HG02763 (cell line): ENCODE measurements at regions not wholly inside any gene's neighbourhood (a gene's known extent, or its start where the extent isn't known, plus 50 kb on each side); places are given as distances from the start of the nearest gene placed in this dataset.

Source experiments
- ATAC-seq: cut with Tn5 transposase; IDR thresholded peaks from one replicate; pipeline ENCODE4 v1.9.1; 2021; ENCODE audit warnings: mild to moderate bottlenecking, moderate library complexity; ENCODE audit not compliant: unreplicated experiment

- ATAC-seq = no peak
These were observed 192.2 kb upstream of the LMNTD1 start for GRCh38 chr12:25745281-25745680.

GRCh38 chr12:25746131-25746530 is 193.0 kb upstream of the LMNTD1 start:
- ATAC-seq = no peak

- no peak for ATAC-seq
These were observed 199.7 kb upstream of the LMNTD1 start for GRCh38 chr12:25752710-25753309.

- ATAC-seq = no peak
These were observed 202.3 kb upstream of the LMNTD1 start for GRCh38 chr12:25755136-25755970.

DNA sequence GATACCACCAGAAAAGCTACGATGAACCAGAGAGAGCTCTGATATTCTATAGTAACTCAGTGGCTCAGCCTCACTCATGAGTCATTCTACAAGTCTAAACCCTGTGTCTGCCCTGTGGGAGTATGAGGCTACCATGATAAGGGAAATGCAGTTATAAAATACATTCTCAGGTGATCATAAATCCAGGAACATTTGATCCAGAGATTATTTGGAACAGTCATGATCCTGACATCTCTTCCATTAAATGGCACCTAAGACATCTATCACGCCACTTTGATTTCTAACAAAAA is 202.6 kb upstream of the RASSF8 start:
- no peak for ATAC-seq

- ATAC-seq = no peak
These were observed 201.3 kb upstream of the RASSF8 start for GRCh38 chr12:25757037-25757665.

- no peak for ATAC-seq
These were observed 198.7 kb upstream of the RASSF8 start for GRCh38 chr12:25759752-25760151.

DNA sequence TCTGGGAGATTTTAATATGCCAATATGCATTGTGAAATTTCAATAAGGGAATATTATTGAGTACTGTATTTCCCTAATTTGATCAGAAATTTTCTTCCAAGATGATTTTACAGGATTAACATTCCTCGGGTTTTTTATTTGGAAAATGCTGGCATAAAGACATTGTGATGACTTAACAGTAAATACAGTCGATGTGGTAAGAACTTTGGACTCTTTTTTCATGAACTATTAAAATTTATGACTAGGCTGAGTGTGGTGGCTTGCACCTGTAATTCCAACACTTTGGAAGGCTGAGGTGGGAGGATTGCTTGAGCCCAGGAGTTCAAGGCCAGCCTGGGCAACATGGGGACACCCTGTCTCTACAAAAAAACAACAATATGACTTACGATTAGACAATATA is 197.1 kb upstream of the RASSF8 start:
- no peak for ATAC-seq

DNA sequence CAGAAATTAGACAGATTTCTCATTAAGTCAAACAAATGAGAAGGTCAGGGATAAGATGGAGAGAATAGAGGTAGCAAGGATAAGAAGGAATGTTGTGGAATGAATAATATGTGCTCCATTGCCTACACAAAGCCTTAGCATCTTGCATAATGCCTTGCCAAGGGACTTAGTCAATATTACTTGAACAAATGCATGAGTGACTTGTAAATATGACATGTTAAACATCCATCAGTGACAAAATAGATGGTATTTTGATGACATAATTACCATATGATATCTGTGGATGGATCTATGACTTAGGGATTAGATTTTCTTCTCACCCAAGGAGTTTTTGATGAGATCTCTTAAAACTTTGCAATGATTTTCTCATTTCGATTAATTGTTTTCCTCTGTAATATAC is 194.1 kb upstream of the RASSF8 start:
- ATAC-seq = no peak

- no peak for ATAC-seq
These were observed 193.6 kb upstream of the RASSF8 start for GRCh38 chr12:25764892-25765291.

DNA sequence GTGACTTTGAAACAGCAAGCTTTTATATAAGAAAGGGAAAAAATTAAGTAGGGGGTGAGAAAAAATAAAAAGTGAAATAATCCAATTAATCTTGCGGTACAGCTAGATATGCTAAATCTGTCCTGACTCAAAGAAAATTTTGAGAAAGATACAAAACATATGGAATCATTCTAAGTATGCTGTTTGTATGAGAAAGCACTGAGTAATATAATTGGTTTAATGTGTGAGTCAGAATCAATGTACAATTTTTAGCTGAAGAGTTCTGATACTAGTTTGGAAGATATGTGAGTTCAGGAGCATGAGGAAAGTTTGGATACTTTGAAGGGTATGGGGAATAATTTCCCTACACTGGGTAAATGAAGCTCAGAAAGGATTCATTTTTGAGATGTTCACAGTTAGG is 190.9 kb upstream of the RASSF8 start:
- no peak for ATAC-seq

DNA sequence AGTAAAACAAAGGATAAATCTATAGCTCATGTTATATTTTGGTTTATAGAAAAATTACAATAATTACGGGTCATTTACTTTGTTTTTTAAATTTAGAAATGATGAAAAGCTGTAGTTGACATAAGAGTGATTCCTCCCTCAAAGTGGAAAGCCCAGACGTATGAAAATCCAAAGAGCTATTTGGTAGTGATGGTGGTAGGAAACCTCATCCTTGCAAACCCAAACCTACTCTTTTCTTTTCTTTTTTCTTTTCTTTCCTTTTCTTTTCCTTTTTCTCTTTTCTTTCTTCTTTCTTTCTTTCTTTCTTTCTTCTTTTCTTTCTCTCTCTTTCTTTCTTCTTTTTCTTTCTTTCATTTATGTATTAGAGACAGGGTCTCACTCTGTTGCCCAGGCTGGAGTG is 190.3 kb upstream of the RASSF8 start:
- no peak for ATAC-seq

DNA sequence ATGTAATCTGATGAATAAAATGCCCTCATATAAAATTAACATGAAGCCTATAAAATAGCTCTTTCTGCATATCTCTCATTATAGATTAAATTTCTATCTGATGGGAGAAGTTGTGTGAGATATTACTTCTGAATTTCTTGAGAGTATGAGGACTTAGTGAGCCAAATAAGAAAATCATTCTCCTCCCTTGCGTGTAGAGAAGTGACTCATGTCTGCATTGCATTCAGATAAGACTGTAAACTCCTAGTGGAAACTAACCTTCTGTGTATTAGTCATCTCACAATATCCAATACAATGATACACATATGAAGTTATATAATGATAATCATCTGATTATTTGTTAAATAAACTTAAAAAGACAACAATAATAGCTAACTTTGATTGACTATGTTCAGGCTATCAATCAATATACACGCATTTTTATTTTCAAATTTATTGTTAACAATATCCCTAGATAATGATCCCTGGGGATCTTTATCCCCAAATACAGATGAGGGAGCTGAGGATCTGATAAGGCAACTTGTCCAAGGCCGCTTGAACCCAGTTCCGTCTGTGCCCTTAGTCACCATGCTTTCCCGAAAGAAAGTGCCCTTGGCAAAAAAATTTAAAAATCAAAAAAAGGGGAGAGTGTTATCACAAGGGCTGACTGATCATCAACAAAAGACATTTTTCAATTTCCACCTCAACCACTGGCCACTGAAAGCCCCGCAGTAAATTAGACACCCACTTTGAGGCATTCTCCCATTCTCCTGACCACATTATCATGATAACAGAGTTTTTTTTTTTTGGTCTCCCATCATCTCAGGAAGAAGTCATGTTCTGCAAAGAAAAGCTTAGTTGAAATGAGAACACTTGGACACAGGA is 189.2 kb upstream of the RASSF8 start:
- no peak for ATAC-seq

- no peak for ATAC-seq
These were observed 187.4 kb upstream of the RASSF8 start for GRCh38 chr12:25771041-25771440.

- no peak for ATAC-seq
These were observed 187.0 kb upstream of the RASSF8 start for GRCh38 chr12:25771476-25771875.

DNA sequence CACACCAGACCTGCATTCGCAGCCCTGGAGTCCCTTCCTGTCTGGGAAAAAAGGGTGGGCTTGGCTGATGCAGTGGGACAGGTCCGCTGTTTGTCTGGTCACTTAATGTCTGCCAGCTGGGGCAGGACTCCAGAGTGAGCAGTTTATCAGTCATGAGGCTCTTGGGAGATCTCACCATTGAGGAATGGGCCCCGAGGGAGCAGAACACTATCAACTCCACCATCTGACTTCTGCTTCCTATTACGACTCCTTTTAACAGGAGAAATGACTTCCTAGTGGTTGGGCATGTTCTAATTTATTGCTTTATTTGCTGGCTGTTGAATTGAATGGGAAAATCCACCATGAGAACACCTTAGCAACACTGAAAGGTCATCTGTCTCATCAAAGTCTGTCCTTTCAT is 182.5 kb upstream of the RASSF8 start:
- ATAC-seq = no peak

DNA sequence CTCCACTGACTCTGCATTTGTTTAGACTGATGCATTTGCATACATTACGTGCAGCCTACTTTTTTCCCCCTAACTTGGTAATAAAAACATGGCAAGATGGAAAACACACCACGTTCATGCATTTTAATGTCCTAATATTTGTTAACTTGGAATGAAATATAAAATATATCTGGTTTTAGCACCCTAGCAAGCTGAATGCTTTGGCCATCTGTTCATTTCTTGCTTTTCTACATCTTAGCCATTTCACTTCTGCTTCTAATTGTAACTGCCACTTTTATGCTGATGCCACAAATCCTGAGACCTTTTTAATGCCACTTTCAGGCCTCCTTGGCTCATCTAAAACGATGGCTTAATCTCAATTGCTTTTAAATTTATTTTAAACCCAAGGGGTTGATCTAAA is 177.7 kb upstream of the RASSF8 start:
- ATAC-seq = no peak

DNA sequence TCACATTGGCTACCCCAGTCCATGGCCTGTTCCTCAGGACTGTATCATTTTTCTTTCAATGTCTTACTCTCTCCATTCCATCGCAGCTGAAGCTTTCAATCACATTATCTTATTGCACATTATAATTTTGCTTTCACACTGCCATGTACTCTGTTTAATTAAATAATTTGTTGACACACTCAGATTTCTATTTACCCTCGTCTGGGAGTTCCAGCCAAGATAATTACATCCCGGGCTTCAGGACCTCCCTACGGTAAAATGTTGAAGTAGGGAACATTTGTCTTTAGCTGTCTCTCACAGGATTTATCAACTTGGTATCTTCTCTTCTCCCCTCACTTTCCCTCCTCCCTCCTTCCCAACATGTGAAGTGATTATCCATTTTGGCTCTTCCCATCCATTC is 177.2 kb upstream of the RASSF8 start:
- ATAC-seq = no peak

DNA sequence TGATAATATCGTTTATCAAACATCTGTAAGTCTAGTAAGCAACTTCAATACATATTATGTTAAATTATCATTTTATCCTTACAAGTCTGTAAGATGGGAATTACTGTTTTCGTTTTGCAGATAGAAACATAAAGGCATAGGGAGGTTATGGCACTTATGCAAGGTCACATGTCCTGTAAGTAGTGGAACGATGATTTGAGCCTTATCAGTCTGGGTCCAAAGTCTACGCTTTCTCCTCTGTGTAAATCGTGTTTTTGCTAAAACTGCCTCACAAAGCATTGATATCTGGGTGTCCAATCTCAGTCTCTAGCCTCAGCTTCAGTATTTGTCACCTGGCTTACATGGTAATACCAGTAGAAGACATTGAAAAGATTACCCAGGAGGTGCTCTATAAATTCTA is 174.9 kb upstream of the RASSF8 start:
- ATAC-seq = no peak

DNA sequence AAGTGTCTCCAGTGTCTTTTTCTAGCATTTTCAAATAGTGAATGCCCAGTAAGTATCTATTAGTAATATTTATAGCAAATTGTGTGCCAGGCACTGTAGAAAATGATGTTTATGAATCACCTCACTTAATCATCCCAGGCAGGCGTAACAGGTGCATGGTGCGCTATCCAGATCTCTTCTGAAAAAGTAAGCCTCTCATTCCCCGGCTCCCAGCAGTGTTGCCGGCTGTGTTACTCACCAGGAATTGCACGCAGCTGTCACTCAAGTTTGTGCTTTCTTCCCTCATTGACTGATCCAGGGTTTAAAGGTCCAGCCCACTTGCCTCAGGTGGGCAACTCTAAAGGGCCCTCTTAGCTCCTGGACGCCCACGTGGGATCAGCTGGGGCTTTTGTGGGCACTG is 173.8 kb upstream of the RASSF8 start:
- no peak for ATAC-seq

DNA sequence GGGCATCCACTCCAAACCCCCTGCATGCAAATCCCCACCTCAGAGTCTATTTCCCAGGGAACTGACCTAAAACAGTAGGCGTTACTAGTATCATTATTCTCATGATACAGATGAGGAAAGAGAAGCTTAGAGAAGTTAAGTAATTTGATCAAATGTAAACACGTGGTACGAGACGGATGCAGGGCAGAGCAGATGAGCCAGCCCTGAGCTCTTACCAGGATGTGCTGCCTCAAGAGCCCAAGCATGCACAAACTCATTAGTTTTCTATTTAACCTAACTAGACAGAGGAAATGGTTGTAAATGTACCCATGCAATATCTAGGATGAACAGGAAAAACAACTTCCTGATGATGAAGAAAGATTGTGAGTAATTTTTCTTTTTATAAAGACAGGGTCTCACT is 173.3 kb upstream of the RASSF8 start:
- ATAC-seq = no peak

DNA sequence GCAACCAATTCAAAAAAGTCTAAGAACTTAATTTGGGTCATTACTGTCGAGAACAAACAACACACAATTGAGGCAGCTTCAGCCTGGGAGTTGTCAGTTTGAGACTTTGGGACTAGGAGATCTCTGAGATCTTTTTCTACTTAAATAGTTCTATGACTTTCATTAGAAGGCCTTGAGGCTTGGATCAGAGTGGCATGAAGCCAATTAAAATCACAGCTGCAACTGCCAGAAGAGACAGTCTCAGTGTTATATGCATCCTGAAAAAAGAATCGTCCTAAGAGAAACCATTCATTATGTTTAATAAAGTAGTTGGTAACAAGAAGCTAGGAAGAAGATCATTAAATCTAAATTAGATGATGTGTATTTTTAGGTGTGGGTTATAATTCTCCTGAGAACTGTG is 170.8 kb upstream of the RASSF8 start:
- no peak for ATAC-seq
